ENCODE measurements at regions not wholly inside any gene's neighbourhood (a gene's known extent, or its start where the extent isn't known, plus 50 kb on each side); places are given as distances from the start of the nearest gene placed in this dataset.
"Not testable (repeated sequence)": the region's sequence is repeated elsewhere in the genome, so short reads cannot be mapped to it uniquely, and the experiment has no call there.

- intact Hi-C loops (cut with DNase I; ENCODE audit: low total_unique reads) = no loop called here
- no peak for DNase-seq
- H3K9me3 ChIP-seq = peaks cover 0 to 5% (median 0%) of the 10 kb centered on the region in 8 donors
- no peaks in the 10 kb centered on the region for H3K36me3 ChIP-seq
- TF ChIP-seq POLR2AphosphoS5 (IDR thresholded peaks at IDR 0.05) = no peak
- TF ChIP-seq CTCF (IDR thresholded peaks at IDR 0.05 in 8 of 11, conservative IDR thresholded peaks at IDR 0.05 in 3 of 11) = no peak
- TF ChIP-seq POLR2A (IDR thresholded peaks at IDR 0.05) = no peak
- 69 to 80% (median 74%) methylated on average over 5 to 6 of the region's 6 CpGs for WGBS, 5 donors
- no peaks in the 10 kb centered on the region for H3K4me1 ChIP-seq
- no peak overlapping the region for H3K27ac ChIP-seq
- H3K4me3 ChIP-seq = no peak overlapping the region
- H3K27me3 ChIP-seq (replicated peaks in 1 of 7) = no peaks in the 10 kb centered on the region
Measured at GRCh38 chr4:188439641-188440311, 300.5 kb downstream of the TRIML1 start.

DNA sequence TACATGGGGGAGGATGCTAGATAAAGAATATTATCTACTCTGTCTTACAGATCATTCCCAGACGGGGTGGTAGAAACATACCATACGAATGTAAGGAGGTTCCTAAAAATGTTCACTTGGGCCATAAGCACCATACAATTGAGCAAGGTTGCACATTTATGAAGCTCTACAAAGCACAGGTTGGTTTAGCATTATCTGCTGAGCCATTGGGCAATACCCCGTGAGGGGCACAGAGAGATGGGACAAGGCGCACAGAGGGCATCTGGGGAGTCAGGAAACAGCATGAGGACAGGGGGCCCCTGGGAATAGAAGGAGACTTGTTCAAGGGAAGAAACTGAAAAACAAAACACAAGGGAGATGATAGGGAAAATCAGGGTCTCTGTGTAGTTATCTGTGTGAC, 305.3 kb downstream of the TRIML1 start:
- Histone ChIP-seq H3K27me3 (replicated peaks in 1 of 7) (no peaks in the 10 kb centered on the region), H3K9me3 (no peaks in the 10 kb centered on the region), H3K4me1 (no peaks in the 10 kb centered on the region), H3K36me3 (no peaks in the 10 kb centered on the region), H3K27ac (no peak overlapping the region), H3K4me3 (no peak overlapping the region)
- intact Hi-C loops (cut with DNase I; ENCODE audit: low total_unique reads) = no loop called here
- WGBS, 5 donors = 82 to 94% (median 90%) methylated on average over 4 of the region's 4 CpGs
- TF ChIP-seq POLR2A (IDR thresholded peaks at IDR 0.05) (no peak), CTCF (IDR thresholded peaks at IDR 0.05 in 8 of 11, conservative IDR thresholded peaks at IDR 0.05 in 3 of 11) (no peak), POLR2AphosphoS5 (IDR thresholded peaks at IDR 0.05) (no peak)
- no peak for DNase-seq

GRCh38 chr4:188448996-188449395, 309.8 kb downstream of the TRIML1 start:
- DNase-seq; H3K27ac ChIP-seq; H3K9me3 ChIP-seq; H3K36me3 ChIP-seq; H3K4me1 ChIP-seq; H3K27me3 ChIP-seq (replicated peaks in 1 of 7); intact Hi-C loops (cut with DNase I; ENCODE audit: low total_unique reads); H3K4me3 ChIP-seq: not testable (repeated sequence)
- 72 to 88% (median 87%) methylated on average over 2 to 4 of the region's 4 CpGs for WGBS, 5 donors

DNA sequence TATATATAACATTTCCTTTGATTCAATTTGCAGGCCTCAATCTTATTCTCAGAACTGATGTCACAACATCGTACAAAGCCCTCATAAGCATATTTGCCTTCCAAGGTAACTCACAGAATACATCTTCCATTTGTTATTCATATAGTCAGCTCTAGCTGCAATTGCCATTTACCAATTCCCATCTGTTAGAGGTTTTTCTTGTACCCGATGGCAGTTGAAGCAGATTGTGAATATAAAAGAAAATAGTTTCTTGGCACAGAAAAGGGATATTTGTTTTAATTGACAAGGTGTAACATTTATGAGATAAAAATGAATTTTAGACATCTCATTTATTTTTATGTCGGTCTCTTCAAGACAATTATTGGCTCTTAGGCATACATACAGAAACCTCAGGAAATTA, 311.3 kb downstream of the TRIML1 start:
- H3K9me3 ChIP-seq = no peaks in the 10 kb centered on the region
- no peak overlapping the region for H3K27ac ChIP-seq
- H3K4me1 ChIP-seq = no peaks in the 10 kb centered on the region
- H3K36me3 ChIP-seq = no peaks in the 10 kb centered on the region
- TF ChIP-seq POLR2A (IDR thresholded peaks at IDR 0.05) = no peak
- no peak for TF ChIP-seq POLR2AphosphoS5 (IDR thresholded peaks at IDR 0.05)
- no peak for TF ChIP-seq CTCF (IDR thresholded peaks at IDR 0.05 in 8 of 11, conservative IDR thresholded peaks at IDR 0.05 in 3 of 11)
- no peak overlapping the region for H3K4me3 ChIP-seq
- no peaks in the 10 kb centered on the region for H3K27me3 ChIP-seq (replicated peaks in 1 of 7)
- DNase-seq = no peak
- intact Hi-C loops (cut with DNase I; ENCODE audit: low total_unique reads) = no loop called here
- WGBS, 5 donors = 55 to 79% (median 69%) methylated on average over 3 of the region's 3 CpGs

DNA sequence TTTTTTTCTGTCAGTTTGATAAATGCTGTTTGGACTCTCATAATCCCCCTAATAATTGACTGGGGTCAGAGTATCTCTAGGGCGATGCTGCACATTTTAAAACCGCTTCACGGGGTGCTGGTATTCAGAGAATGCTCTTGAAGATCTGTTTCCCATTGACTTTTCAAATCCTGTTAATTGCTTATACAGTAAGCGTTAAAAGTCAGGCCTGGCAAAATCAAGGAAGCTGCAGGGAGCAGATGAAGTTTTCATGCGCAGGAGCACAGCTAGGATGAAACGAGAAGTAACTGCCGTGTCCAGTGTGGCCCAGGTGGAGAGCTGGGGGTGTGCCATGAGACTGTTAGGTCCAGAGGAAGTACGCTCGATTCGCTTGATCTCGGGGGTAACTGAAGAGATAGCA, 312.9 kb downstream of the TRIML1 start:
- Histone ChIP-seq H3K27ac (no peak overlapping the region), H3K36me3 (no peaks in the 10 kb centered on the region), H3K4me3 (no peak overlapping the region), H3K9me3 (peaks cover 0 to 5% (median under 1%) of the 10 kb centered on the region in 8 donors), H3K27me3 (replicated peaks in 1 of 7) (no peaks in the 10 kb centered on the region), H3K4me1 (no peaks in the 10 kb centered on the region)
- DNase-seq = no peak
- intact Hi-C loops (cut with DNase I; ENCODE audit: low total_unique reads) = no loop called here
- no peak for TF ChIP-seq POLR2AphosphoS5 (IDR thresholded peaks at IDR 0.05)
- TF ChIP-seq CTCF (IDR thresholded peaks at IDR 0.05 in 8 of 11, conservative IDR thresholded peaks at IDR 0.05 in 3 of 11) = no peak
- no peak for TF ChIP-seq POLR2A (IDR thresholded peaks at IDR 0.05)
- WGBS, 5 donors = 35 to 57% (median 38%) methylated on average over 11 of the region's 11 CpGs

Data from spleen (tissue), 11 donors.